ENCODE measurements at regions not wholly inside any gene's neighbourhood (a gene's known extent, or its start where the extent isn't known, plus 50 kb on each side); places are given as distances from the start of the nearest gene placed in this dataset.

GRCh38 chr12:24281341-24281740 is 331.9 kb upstream of the SOX5 start:
- no peak for TF ChIP-seq CREB1 (IDR thresholded peaks at IDR 0.05; ENCODE audit: low read depth)
- no peak for TF ChIP-seq MAX (IDR thresholded peaks at IDR 0.05)
- no peak for TF ChIP-seq CEBPB (IDR thresholded peaks at IDR 0.05)
- TF ChIP-seq RAD21 (IDR thresholded peaks at IDR 0.05; ENCODE audit: low read depth): no peak
- no peak for TF ChIP-seq TEAD4 (IDR thresholded peaks at IDR 0.05)
- no peak for TF ChIP-seq TAF1 (IDR thresholded peaks at IDR 0.05; ENCODE audit: low read depth)
- TF ChIP-seq FOXM1 (IDR thresholded peaks at IDR 0.05; ENCODE audit: borderline replicate concordance, low read depth): no peak

Measured in Ishikawa (cell line).